ENCODE measurements at regions not wholly inside any gene's neighbourhood (a gene's known extent, or its start where the extent isn't known, plus 50 kb on each side); places are given as distances from the start of the nearest gene placed in this dataset.
"Not testable (repeated sequence)": the region's sequence is repeated elsewhere in the genome, so short reads cannot be mapped to it uniquely, and the experiment has no call there.

DNA sequence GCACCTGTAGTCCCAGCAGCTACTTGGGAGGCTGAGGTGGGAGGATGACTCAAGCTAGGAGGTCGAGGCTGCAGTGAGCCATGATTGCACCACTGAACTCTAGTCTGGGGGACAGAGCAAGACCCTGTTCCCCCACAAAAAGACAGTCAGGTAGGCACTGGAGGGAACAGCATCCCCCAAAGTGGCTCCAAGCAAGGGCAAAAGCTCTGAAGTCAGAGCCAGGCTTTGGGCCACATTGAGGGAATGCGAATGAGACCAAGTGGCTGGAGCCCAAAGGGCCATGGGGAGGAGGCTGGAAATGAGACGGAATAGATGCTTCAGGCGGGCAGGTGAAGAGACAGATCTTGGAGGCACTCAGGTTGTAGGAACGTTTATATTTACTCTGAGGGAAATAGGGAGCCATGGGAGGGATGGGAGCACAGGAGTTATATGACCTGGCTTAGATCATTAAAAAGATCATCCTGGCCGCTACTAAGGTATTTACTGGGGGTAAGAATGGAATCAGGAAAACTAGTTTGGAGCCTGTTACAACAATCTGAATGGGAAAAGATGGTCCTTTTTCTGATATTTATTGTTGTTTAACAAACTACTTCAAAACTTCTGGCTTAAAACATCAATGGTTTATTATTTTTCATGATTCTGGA, 229.6 kb upstream of the ZNF217 start:
- H3K4me3 ChIP-seq = no peak overlapping the region
- H3K27ac ChIP-seq = no peak overlapping the region
- DNase-seq = no peak
- 79 to 97% (median 85%) methylated on average over 5 to 6 of the region's 6 CpGs for WGBS, 5 donors
- no peaks in the 10 kb centered on the region for H3K36me3 ChIP-seq
- intact Hi-C loops (cut with DNase I; ENCODE audit: low total_unique reads) = no loop called here
- no peaks in the 10 kb centered on the region for H3K27me3 ChIP-seq (replicated peaks in 1 of 7)
- TF ChIP-seq POLR2AphosphoS5 (IDR thresholded peaks at IDR 0.05) (no peak), POLR2A (IDR thresholded peaks at IDR 0.05) (no peak)
- TF ChIP-seq, protein P1, sequence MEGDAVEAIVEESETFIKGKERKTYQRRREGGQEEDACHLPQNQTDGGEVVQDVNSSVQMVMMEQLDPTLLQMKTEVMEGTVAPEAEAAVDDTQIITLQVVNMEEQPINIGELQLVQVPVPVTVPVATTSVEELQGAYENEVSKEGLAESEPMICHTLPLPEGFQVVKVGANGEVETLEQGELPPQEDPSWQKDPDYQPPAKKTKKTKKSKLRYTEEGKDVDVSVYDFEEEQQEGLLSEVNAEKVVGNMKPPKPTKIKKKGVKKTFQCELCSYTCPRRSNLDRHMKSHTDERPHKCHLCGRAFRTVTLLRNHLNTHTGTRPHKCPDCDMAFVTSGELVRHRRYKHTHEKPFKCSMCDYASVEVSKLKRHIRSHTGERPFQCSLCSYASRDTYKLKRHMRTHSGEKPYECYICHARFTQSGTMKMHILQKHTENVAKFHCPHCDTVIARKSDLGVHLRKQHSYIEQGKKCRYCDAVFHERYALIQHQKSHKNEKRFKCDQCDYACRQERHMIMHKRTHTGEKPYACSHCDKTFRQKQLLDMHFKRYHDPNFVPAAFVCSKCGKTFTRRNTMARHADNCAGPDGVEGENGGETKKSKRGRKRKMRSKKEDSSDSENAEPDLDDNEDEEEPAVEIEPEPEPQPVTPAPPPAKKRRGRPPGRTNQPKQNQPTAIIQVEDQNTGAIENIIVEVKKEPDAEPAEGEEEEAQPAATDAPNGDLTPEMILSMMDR (IDR thresholded peaks at IDR 0.05 in 8 of 11, conservative IDR thresholded peaks at IDR 0.05 in 3 of 11) = no peak
- H3K9me3 ChIP-seq = peaks cover 0 to 14% (median 9%) of the 10 kb centered on the region in 8 donors
- peaks cover 6 to 22% (median 16%) of the 10 kb centered on the region in 6 donors for H3K4me1 ChIP-seq

- DNase-seq = no peak
- Histone ChIP-seq H3K27ac (no peak overlapping the region), H3K27me3 (replicated peaks in 1 of 7) (no peaks in the 10 kb centered on the region), H3K36me3 (no peaks in the 10 kb centered on the region), H3K4me1 (peaks cover 0 to 15% (median 10%) of the 10 kb centered on the region in 6 donors), H3K9me3 (peaks cover 0 to 14% (median 9%) of the 10 kb centered on the region in 8 donors), H3K4me3 (no peak overlapping the region)
- 88 to 95% (median 92%) methylated on average over 5 of the region's 5 CpGs for WGBS, 5 donors
- TF ChIP-seq POLR2AphosphoS5 (IDR thresholded peaks at IDR 0.05) (no peak), POLR2A (IDR thresholded peaks at IDR 0.05) (no peak)
- TF ChIP-seq, protein P1 (IDR thresholded peaks at IDR 0.05 in 8 of 11, conservative IDR thresholded peaks at IDR 0.05 in 3 of 11) = no peak
- intact Hi-C loops (cut with DNase I; ENCODE audit: low total_unique reads) = no loop called here
Observed at GRCh38 chr20:53822534-53822933, 228.9 kb upstream of the ZNF217 start.

- Histone ChIP-seq H3K36me3 (no peaks in the 10 kb centered on the region), H3K4me3 (no peak overlapping the region), H3K4me1 (peaks cover 0 to 3% (median 0%) of the 10 kb centered on the region in 6 donors), H3K9me3 (peaks cover 0 to 14% (median 9%) of the 10 kb centered on the region in 8 donors), H3K27me3 (replicated peaks in 1 of 7) (no peaks in the 10 kb centered on the region), H3K27ac (no peak overlapping the region)
- TF ChIP-seq POLR2AphosphoS5 (IDR thresholded peaks at IDR 0.05) (no peak), POLR2A (IDR thresholded peaks at IDR 0.05) (no peak)
- TF ChIP-seq, protein P1 (IDR thresholded peaks at IDR 0.05 in 8 of 11, conservative IDR thresholded peaks at IDR 0.05 in 3 of 11) = no peak
- DNase-seq = no peak
- WGBS, 5 donors = 89 to 99% (median 96%) methylated on average over 6 to 7 of the region's 7 CpGs
- intact Hi-C loops (cut with DNase I; ENCODE audit: low total_unique reads) = no loop called here
Observed at GRCh38 chr20:53819973-53820451, 226.4 kb upstream of the ZNF217 start.

- Histone ChIP-seq H3K27ac (no peak overlapping the region), H3K9me3 (peaks cover 0 to 14% (median 9%) of the 10 kb centered on the region in 8 donors), H3K4me3 (no peak overlapping the region), H3K4me1 (peaks cover 0 to 6% (median 0%) of the 10 kb centered on the region in 6 donors), H3K27me3 (replicated peaks in 1 of 7) (no peaks in the 10 kb centered on the region), H3K36me3 (no peaks in the 10 kb centered on the region)
- intact Hi-C loops (cut with DNase I; ENCODE audit: low total_unique reads) = no loop called here
- no peak for TF ChIP-seq POLR2A (IDR thresholded peaks at IDR 0.05)
- TF ChIP-seq, protein P1 (IDR thresholded peaks at IDR 0.05 in 8 of 11, conservative IDR thresholded peaks at IDR 0.05 in 3 of 11) = no peak
- no peak for TF ChIP-seq POLR2AphosphoS5 (IDR thresholded peaks at IDR 0.05)
- DNase-seq = no peak
Observed at GRCh38 chr20:53818457-53819177, 225.0 kb upstream of the ZNF217 start.

- WGBS, 5 donors = 96 to 98% (median 97%) methylated on average over 7 of the region's 7 CpGs
- intact Hi-C loops (cut with DNase I; ENCODE audit: low total_unique reads); H3K27ac ChIP-seq; H3K36me3 ChIP-seq; H3K4me1 ChIP-seq; H3K4me3 ChIP-seq; H3K27me3 ChIP-seq (replicated peaks in 1 of 7); DNase-seq: not testable (repeated sequence)
- peaks cover 0 to 14% (median 9%) of the 10 kb centered on the region in 8 donors for H3K9me3 ChIP-seq
Observed at GRCh38 chr20:53817513-53817912, 223.9 kb upstream of the ZNF217 start.

Measured in spleen (tissue), 11 donors.